Sigmoid colon (tissue), 6 donors: ENCODE measurements at regions not wholly inside any gene's neighbourhood (a gene's known extent, or its start where the extent isn't known, plus 50 kb on each side); places are given as distances from the start of the nearest gene placed in this dataset.

Experiments used
- DNase-seq: peaks from one replicate; pipeline ENCODE4 v3.0.0-alpha.2; 2019
- H3K27ac ChIP-seq, 4 donors: fragments of 200-600 bp; sonication (generic); one replicate each; pipeline ENCODE4 v1.5.1; 2016 to 2019; ENCODE audit warnings: mild to moderate bottlenecking in 1 of 4
- H3K27me3 ChIP-seq, 3 donors: fragments of 200-600 bp; sonication (generic); one replicate each; pipeline ENCODE4 v1.5.1; 2019; ENCODE audit warnings: mild to moderate bottlenecking in 1 of 3
- H3K36me3 ChIP-seq, 4 donors: fragments of 200-600 bp; sonication (generic); one replicate each; pipeline ENCODE4 v1.5.1; 2016 to 2019
- H3K4me1 ChIP-seq, 4 donors: fragments of 200-600 bp; sonication (generic); one replicate each; pipeline ENCODE4 v1.5.1; 2017 to 2019
- H3K4me3 ChIP-seq, 4 donors: fragments of 200-600 bp; sonication (generic); one replicate each; pipeline ENCODE4 v1.5.1; 2017 to 2019; ENCODE audit warnings: mild to moderate bottlenecking in 2 of 4, moderate library complexity in 1 of 4
- H3K9me3 ChIP-seq, 4 donors: fragments of 200-600 bp in 3 of 4; sonication (generic) in 3 of 4; one replicate each; pipeline versions ENCODE4 v1.5.1 to v1.6.1; 2013 to 2019
- CTCF ChIP-seq, 4 experiments: fragments of 450-650 bp in 3 of 4; fragments of 200-600 bp in 1 of 4; IDR thresholded peaks; one replicate each; pipeline ENCODE4 v1.5.1; 2016 to 2019; ENCODE audit warnings: antibody characterized with exemption in 4 of 4, mild to moderate bottlenecking in 3 of 4, moderate library complexity in 2 of 4
- EP300 ChIP-seq, 4 donors: sonication (generic); formaldehyde crosslinking; IDR thresholded peaks; one replicate each; pipeline ENCODE4 v1.6.1; 2017; ENCODE audit warnings: antibody characterized with exemption in 4 of 4
- POLR2A ChIP-seq, 2 donors: fragments of 450-650 bp; IDR thresholded peaks; one replicate each; pipeline ENCODE4 v1.6.1; 2016; ENCODE audit warnings: antibody characterized with exemption in 2 of 2, mild to moderate bottlenecking in 2 of 2, moderate library complexity in 2 of 2
- POLR2AphosphoS5 ChIP-seq, 4 donors: sonication (generic); formaldehyde crosslinking; IDR thresholded peaks; one replicate each; pipeline ENCODE4 v1.6.1; 2017; ENCODE audit warnings: antibody characterized with exemption in 4 of 4
- WGBS, 2 donors: extraction: QIAGEN DNeasy Blood & Tissue Kit; methylation state at CpG; one replicate each; pipeline ENCODE4 v1.1.7; 2013; 5-methylcytosine and 5-hydroxymethylcytosine counted together
- intact Hi-C: fragments of 100-400 bp; cut with DNase I; formaldehyde crosslinking; loops from one replicate; pipeline ENCODE4 v1.15.1; 2023
- donor health status: healthy with polysubstance abuse.
- donor health status: healthy.

DNA sequence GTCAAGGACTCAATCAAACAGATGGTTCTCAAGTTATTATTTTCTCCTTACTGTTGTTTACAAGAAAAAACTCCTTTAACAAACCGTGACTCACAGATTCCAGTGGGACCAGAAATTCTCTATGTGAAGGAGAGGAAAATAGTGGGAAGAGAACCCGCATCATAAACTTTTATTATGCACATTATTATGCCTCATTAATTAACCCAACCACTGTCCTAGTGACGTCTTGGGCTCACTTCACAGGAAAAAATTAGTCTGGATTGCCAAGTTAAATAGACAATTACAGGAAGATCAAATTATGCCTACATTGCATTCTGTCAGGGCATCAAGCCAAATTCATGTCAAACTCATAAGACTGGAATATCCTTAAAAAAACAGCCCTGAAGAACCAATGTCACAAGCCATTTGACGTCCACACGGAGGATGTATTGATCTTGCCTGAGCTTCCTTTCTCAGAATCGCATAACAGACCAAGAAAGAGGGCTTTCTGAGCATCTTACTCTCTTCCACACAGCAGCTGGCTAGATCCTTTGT, 347.8 kb downstream of the DUSP10 start:
- Histone ChIP-seq H3K27ac (peak overlapping the region in 1 of 4 donors; percentile 10), H3K36me3 (no peaks in the 10 kb centered on the region), H3K9me3 (no peaks in the 10 kb centered on the region), H3K4me3 (no peak overlapping the region), H3K27me3 (no peaks in the 10 kb centered on the region), H3K4me1 (no peaks in the 10 kb centered on the region)
- TF ChIP-seq EP300 (IDR thresholded peaks at IDR 0.05) (no peak), POLR2AphosphoS5 (IDR thresholded peaks at IDR 0.05) (peak in 1 of 4 donors; percentile 6)
- DNase-seq, result no peak
- 66 to 71% methylated on average over 6 of the region's 6 CpGs for WGBS, 2 donors
- intact Hi-C loops, result no loop called here

- H3K9me3 ChIP-seq, result no peaks in the 10 kb centered on the region
- no peak overlapping the region for H3K4me3 ChIP-seq
- TF ChIP-seq POLR2AphosphoS5 (IDR thresholded peaks at IDR 0.05), result no peak
- TF ChIP-seq CTCF (IDR thresholded peaks at IDR 0.05), result no peak
- TF ChIP-seq EP300 (IDR thresholded peaks at IDR 0.05), result no peak
- TF ChIP-seq POLR2A (IDR thresholded peaks at IDR 0.05), result no peak
- intact Hi-C loops, result no loop called here
- whole genome bisulfite sequencing, 2 donors, result 88 to 91% methylated on average over 2 of the region's 2 CpGs
- no peak for DNase-seq
- H3K27ac ChIP-seq, result no peak overlapping the region
- no peaks in the 10 kb centered on the region for H3K4me1 ChIP-seq
- H3K36me3 ChIP-seq, result no peaks in the 10 kb centered on the region
- H3K27me3 ChIP-seq, result no peaks in the 10 kb centered on the region
These were observed 345.4 kb downstream of the DUSP10 start for GRCh38 chr1:221396526-221396925.

GRCh38 chr1:221397141-221397540, 344.7 kb downstream of the DUSP10 start:
- Histone ChIP-seq H3K4me1 (no peaks in the 10 kb centered on the region), H3K4me3 (no peak overlapping the region), H3K27ac (no peak overlapping the region), H3K9me3 (no peaks in the 10 kb centered on the region), H3K27me3 (no peaks in the 10 kb centered on the region), H3K36me3 (no peaks in the 10 kb centered on the region)
- WGBS, 2 donors, result 71 to 76% methylated on average over 2 of the region's 2 CpGs
- no peak for TF ChIP-seq POLR2A (IDR thresholded peaks at IDR 0.05)
- TF ChIP-seq POLR2AphosphoS5 (IDR thresholded peaks at IDR 0.05), result no peak
- TF ChIP-seq CTCF (IDR thresholded peaks at IDR 0.05), result no peak
- TF ChIP-seq EP300 (IDR thresholded peaks at IDR 0.05), result no peak
- intact Hi-C loops, result no loop called here
- DNase-seq, result no peak

- TF ChIP-seq CTCF (IDR thresholded peaks at IDR 0.05), result no peak
- no peak for TF ChIP-seq EP300 (IDR thresholded peaks at IDR 0.05)
- no peak for TF ChIP-seq POLR2A (IDR thresholded peaks at IDR 0.05)
- no peak for TF ChIP-seq POLR2AphosphoS5 (IDR thresholded peaks at IDR 0.05)
- no peaks in the 10 kb centered on the region for H3K36me3 ChIP-seq
- no peak overlapping the region for H3K4me3 ChIP-seq
- 82 to 87% methylated on average over 3 of the region's 3 CpGs for WGBS, 2 donors
- no peaks in the 10 kb centered on the region for H3K27me3 ChIP-seq
- H3K4me1 ChIP-seq, result no peaks in the 10 kb centered on the region
- H3K9me3 ChIP-seq, result no peaks in the 10 kb centered on the region
- H3K27ac ChIP-seq, result no peak overlapping the region
- DNase-seq, result no peak
- intact Hi-C loops, result no loop called here
These were observed 344.3 kb downstream of the DUSP10 start for GRCh38 chr1:221397606-221398005.

DNA sequence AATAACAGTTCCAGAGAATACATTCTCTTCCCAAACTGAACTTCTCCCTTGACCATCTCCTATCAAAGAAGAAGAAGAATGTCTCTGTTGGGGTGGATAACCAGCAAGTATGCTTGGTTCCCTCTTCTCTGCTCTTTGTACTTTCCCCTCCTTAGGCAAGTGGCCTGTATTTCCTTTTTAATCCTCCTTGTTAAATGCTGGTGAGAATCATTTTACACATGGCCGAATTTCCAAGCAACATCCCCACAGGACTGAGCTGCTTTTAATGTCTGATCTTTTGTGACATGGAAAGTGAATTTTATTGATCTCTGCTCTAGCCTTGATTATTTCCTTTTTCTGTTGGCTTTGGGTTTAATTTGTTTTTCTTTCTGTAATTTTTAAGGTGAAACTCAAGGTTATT, 336.7 kb downstream of the DUSP10 start:
- H3K36me3 ChIP-seq, result no peaks in the 10 kb centered on the region
- H3K27ac ChIP-seq, result no peak overlapping the region
- no peak overlapping the region for H3K4me3 ChIP-seq
- TF ChIP-seq POLR2A (IDR thresholded peaks at IDR 0.05) (no peak), CTCF (IDR thresholded peaks at IDR 0.05) (no peak), POLR2AphosphoS5 (IDR thresholded peaks at IDR 0.05) (no peak), EP300 (IDR thresholded peaks at IDR 0.05) (no peak)
- 70 to 84% methylated on average over 1 of the region's 1 CpG for WGBS, 2 donors
- H3K27me3 ChIP-seq, result no peaks in the 10 kb centered on the region
- intact Hi-C loops, result no loop called here
- no peak for DNase-seq
- H3K9me3 ChIP-seq, result no peaks in the 10 kb centered on the region
- no peaks in the 10 kb centered on the region for H3K4me1 ChIP-seq
